ENCODE measurements at regions not wholly inside any gene's neighbourhood (a gene's known extent, or its start where the extent isn't known, plus 50 kb on each side); places are given as distances from the start of the nearest gene placed in this dataset.

- Histone ChIP-seq H3K27ac (no peak overlapping the region), H3K4me1 (no peaks in the 10 kb centered on the region), H3K9me3 (no peaks in the 10 kb centered on the region), H3K4me3 (no peak overlapping the region), H3K36me3 (no peaks in the 10 kb centered on the region), H3K27me3 (no peaks in the 10 kb centered on the region)
- no peak for ATAC-seq
- TF ChIP-seq POLR2A (IDR thresholded peaks at IDR 0.05), result no peak
- no peak for TF ChIP-seq POLR2AphosphoS5 (IDR thresholded peaks at IDR 0.05)
- no peak for TF ChIP-seq CTCF (IDR thresholded peaks at IDR 0.05)
- TF ChIP-seq EP300 (IDR thresholded peaks at IDR 0.05), result no peak
- WGBS, 2 donors (ENCODE audit: low coverage in 1 of 2), result 25 to 36% methylated on average over 1 of the region's 1 CpG
Measured at GRCh38 chr18:33878213-33878612, 300.2 kb downstream of the ASXL3 start.

GRCh38 chr18:33875029-33875565 lies 297.1 kb downstream of the ASXL3 start:
- TF ChIP-seq EP300 (IDR thresholded peaks at IDR 0.05) (no peak), POLR2AphosphoS5 (IDR thresholded peaks at IDR 0.05) (no peak), POLR2A (IDR thresholded peaks at IDR 0.05) (no peak), CTCF (IDR thresholded peaks at IDR 0.05) (no peak)
- ATAC-seq, result no peak
- Histone ChIP-seq H3K36me3 (no peaks in the 10 kb centered on the region), H3K27ac (no peak overlapping the region), H3K4me3 (no peak overlapping the region), H3K27me3 (no peaks in the 10 kb centered on the region), H3K4me1 (no peaks in the 10 kb centered on the region), H3K9me3 (no peaks in the 10 kb centered on the region)
- WGBS, 2 donors (ENCODE audit: low coverage in 1 of 2), result 52 to 78% methylated on average over 2 of the region's 2 CpGs

- Histone ChIP-seq H3K4me3 (no peak overlapping the region), H3K4me1 (no peaks in the 10 kb centered on the region), H3K9me3 (no peaks in the 10 kb centered on the region), H3K36me3 (no peaks in the 10 kb centered on the region), H3K27ac (no peak overlapping the region), H3K27me3 (no peaks in the 10 kb centered on the region)
- WGBS, 2 donors (ENCODE audit: low coverage in 1 of 2), result 23 to 35% methylated on average over 3 of the region's 3 CpGs
- no peak for ATAC-seq
- TF ChIP-seq CTCF (IDR thresholded peaks at IDR 0.05) (no peak), EP300 (IDR thresholded peaks at IDR 0.05) (no peak), POLR2A (IDR thresholded peaks at IDR 0.05) (no peak), POLR2AphosphoS5 (IDR thresholded peaks at IDR 0.05) (no peak)
Measured at GRCh38 chr18:33873112-33873511, 295.1 kb downstream of the ASXL3 start.

GRCh38 chr18:33871363-33872025 lies 293.5 kb downstream of the ASXL3 start:
- TF ChIP-seq EP300 (IDR thresholded peaks at IDR 0.05) (no peak), POLR2A (IDR thresholded peaks at IDR 0.05) (no peak), CTCF (IDR thresholded peaks at IDR 0.05) (no peak), POLR2AphosphoS5 (IDR thresholded peaks at IDR 0.05) (no peak)
- Histone ChIP-seq H3K4me1 (no peaks in the 10 kb centered on the region), H3K36me3 (no peaks in the 10 kb centered on the region), H3K4me3 (no peak overlapping the region), H3K9me3 (no peaks in the 10 kb centered on the region), H3K27ac (no peak overlapping the region), H3K27me3 (no peaks in the 10 kb centered on the region)
- no peak for ATAC-seq
- WGBS, 2 donors (ENCODE audit: low coverage in 1 of 2), result 68 to 72% methylated on average over 2 of the region's 2 CpGs

- H3K36me3 ChIP-seq, result no peaks in the 10 kb centered on the region
- H3K4me3 ChIP-seq, result no peak overlapping the region
- TF ChIP-seq CTCF (IDR thresholded peaks at IDR 0.05), result no peak
- no peak for TF ChIP-seq POLR2A (IDR thresholded peaks at IDR 0.05)
- no peak for TF ChIP-seq POLR2AphosphoS5 (IDR thresholded peaks at IDR 0.05)
- TF ChIP-seq EP300 (IDR thresholded peaks at IDR 0.05), result no peak
- H3K27ac ChIP-seq, result no peak overlapping the region
- H3K9me3 ChIP-seq, result no peaks in the 10 kb centered on the region
- no peaks in the 10 kb centered on the region for H3K27me3 ChIP-seq
- H3K4me1 ChIP-seq, result no peaks in the 10 kb centered on the region
- ATAC-seq, result no peak
Measured at GRCh38 chr18:33870059-33870458, 292.0 kb downstream of the ASXL3 start.

All from gastroesophageal sphincter (tissue), 4 donors.